GM10248 (cell line): ENCODE measurements at regions not wholly inside any gene's neighbourhood (a gene's known extent, or its start where the extent isn't known, plus 50 kb on each side); places are given as distances from the start of the nearest gene placed in this dataset.

Source experiments
- CTCF ChIA-PET: fragments of 300-600 bp; sonication (Branson Sonifier 250); formaldehyde crosslinking; extraction: SDS; loops from one replicate; lab custom pipeline; 2021; ENCODE audit warnings: antibody characterized with exemption; lab: Yijun Ruan, JAX
- POLR2A ChIA-PET: fragments of 350-650 bp; sonication (Branson Sonifier 250); formaldehyde crosslinking; extraction: SDS; loops from one replicate; lab custom pipeline; 2020; ENCODE audit warnings: antibody characterized with exemption; lab: Yijun Ruan, JAX
- DNase-seq: peaks from one replicate; pipeline ENCODE4 v3.0.0; 2012; ENCODE audit errors: extremely low spot score
- TF ChIP-seq, protein P1 (sequence below): IDR thresholded peaks from 2 replicates; pipeline ENCODE4 v1.5.1; 2012; ENCODE audit warnings: mild to moderate bottlenecking, low read depth; ENCODE audit errors: extremely low read depth, missing control alignments, control extremely low read depth

DNA sequence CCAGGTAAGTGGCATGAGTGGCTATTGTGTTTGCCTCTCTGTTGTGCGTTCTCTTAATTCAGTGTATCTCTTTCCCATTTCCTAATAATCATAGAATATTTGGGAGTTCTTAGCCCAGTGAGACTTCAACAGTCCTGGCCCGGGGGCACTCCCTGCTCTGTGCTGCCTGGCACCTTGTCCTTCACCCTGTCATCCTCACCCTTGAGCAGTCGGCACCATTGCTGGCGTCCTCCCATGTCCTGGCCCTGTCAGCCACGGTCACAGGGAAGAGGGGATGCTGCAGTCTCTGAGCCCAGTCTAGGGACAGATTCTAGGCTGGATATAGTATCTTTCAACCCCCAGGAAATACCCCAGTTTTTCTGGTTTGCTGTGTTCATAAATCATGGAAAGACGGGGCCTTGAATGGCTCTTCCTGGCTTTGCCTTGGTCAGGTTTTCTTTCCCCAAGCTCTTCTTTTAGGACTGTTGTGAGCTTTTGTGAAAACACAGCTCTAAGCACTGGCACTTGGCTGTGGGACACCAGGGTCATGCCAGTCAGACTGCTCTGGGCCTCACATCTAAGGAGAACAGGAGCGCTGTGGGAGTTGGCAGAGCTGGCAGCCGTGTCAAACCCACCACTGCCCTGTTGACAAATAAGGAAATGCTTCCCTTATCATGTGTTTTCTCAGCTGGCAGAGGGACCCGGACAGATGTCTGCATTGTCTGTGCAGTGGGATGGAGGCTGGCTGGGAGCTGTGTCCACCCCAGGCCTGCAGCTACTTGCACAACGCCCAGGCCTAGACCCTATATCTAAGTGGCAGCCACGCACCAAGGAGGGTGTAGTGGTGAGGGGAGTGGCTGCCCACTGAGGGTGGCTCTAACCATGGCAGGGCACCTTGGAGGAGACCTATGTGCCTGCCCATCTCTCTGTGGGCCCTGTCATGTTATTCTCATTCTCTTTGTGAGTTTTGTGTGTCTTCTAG lies 378.6 kb downstream of the ICE1 start:
- POLR2A ChIA-PET, result no interaction called here
- CTCF ChIA-PET, result interaction anchor here (1.6 kb wide), 1 partner anchor 17 kb away, joined by 4 read pairs; no protein-coding TSS in a partner anchor
- no peak for DNase-seq
- TF ChIP-seq, protein P1, sequence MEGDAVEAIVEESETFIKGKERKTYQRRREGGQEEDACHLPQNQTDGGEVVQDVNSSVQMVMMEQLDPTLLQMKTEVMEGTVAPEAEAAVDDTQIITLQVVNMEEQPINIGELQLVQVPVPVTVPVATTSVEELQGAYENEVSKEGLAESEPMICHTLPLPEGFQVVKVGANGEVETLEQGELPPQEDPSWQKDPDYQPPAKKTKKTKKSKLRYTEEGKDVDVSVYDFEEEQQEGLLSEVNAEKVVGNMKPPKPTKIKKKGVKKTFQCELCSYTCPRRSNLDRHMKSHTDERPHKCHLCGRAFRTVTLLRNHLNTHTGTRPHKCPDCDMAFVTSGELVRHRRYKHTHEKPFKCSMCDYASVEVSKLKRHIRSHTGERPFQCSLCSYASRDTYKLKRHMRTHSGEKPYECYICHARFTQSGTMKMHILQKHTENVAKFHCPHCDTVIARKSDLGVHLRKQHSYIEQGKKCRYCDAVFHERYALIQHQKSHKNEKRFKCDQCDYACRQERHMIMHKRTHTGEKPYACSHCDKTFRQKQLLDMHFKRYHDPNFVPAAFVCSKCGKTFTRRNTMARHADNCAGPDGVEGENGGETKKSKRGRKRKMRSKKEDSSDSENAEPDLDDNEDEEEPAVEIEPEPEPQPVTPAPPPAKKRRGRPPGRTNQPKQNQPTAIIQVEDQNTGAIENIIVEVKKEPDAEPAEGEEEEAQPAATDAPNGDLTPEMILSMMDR, result no peak

DNA sequence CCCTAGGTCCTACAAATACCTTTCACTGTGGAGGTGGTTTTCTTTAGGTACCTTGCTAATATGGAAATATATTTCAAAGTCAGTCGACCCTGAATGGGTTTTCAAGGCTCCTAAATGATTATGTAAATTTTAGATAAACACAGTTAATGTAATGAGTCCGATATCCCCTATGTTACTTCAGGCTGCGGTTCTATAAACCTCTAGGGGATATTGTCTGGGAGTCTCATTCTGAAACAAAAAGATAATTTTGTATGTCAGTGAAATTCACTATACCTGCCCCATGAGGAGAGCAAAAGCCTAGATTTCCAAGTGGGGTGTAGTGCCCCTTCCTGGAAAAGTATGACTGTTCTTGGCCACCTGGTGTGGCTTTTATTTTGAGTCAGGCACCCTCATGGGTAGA lies 377.3 kb downstream of the ICE1 start:
- CTCF ChIA-PET, result no interaction called here
- DNase-seq, result no peak
- POLR2A ChIA-PET, result no interaction called here
- TF ChIP-seq, protein P1, result no peak

DNA sequence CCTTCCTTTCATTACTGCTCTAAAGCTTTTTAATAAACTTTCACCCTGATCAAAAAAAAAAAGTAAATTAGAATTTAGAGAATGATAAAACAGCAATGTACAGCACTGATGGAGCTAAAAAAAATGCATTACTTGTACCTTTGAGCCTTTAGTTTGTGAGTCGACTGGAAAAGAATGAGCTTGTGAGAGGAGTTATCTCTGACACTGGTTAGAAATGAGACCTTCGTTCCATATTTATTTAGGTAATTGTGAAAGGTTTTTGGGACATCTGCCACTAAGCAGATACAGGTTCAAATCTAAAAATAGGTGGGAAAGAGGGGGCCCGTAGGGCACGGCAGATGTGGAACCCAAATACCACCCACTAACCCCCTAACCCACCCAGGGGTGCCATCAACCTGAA lies 376.8 kb downstream of the ICE1 start:
- ChIA-PET POLR2A (no interaction called here), CTCF (interaction anchor here (1.2 kb wide), 1 partner anchor 72 kb away, joined by 3 read pairs; no protein-coding TSS in a partner anchor)
- DNase-seq, result no peak
- TF ChIP-seq, protein P1, result no peak

DNA sequence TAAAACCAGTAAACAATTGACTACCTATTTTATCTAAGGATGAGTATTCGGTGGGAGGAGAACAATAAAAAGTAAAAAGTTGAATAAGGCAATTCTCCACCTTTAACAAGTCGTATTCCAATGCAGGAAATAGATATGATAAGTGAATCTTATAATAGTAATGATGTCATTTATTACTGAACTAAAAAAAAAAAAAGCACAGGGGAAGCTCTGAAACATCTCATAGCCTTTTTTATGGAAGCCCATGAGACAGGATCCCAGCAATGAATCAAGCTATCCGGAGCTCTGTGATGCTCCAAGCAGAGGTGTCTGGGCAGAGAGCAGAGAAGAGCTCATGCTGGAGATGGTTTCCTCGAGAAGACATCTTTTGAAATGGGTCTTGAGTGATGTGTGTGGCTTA lies 376.0 kb downstream of the ICE1 start:
- CTCF ChIA-PET, result interaction anchor here (1.2 kb wide), 1 partner anchor 71 kb away, joined by 3 read pairs; no protein-coding TSS in a partner anchor
- no peak for DNase-seq
- POLR2A ChIA-PET, result no interaction called here
- TF ChIP-seq, protein P1, result no peak

GRCh38 chr5:5798041-5798440 lies 375.6 kb downstream of the ICE1 start:
- TF ChIP-seq, protein P1, result no peak
- DNase-seq, result no peak
- CTCF ChIA-PET, result interaction anchor here (1.2 kb wide), 1 partner anchor 70 kb away, joined by 3 read pairs; no protein-coding TSS in a partner anchor
- POLR2A ChIA-PET, result no interaction called here

DNA sequence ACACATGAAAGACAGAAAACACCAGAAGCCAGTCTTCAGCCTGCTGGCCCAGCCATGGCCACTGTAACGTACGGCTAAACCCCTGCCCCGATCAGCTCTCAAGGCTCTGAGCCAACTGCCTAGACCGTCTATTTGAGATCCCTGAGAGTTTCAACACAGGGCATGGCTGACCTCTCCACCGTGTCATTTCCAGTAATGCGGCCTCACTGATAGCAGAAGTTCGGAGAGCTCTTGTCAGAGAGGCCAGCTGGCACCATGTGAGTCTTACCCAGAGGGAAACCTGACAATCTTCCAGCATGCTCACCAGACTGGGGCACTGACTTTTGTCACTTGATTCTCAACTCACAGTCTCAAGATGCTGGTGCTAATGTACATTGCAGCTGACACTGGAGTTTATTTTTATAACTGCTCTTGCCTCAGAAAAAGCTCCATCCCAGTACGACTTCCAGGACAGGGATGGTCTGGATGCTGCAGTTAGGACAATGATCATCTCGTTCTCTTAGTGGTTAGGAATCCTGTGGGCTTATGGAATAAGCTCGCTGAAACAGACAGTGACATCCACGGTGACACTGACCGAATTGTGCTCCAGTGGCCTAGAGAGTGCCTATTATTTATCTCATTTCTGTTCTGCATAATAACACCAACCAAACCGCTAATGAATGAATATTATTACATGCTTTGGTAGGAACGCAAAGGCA lies 372.7 kb downstream of the ICE1 start:
- ChIA-PET CTCF (interaction anchor here (1.9 kb wide), 1 partner anchor 107 kb away, joined by 4 read pairs; no protein-coding TSS in a partner anchor), POLR2A (no interaction called here)
- DNase-seq, result no peak
- TF ChIP-seq, protein P1, result no peak
